ENCODE measurements at regions not wholly inside any gene's neighbourhood (a gene's known extent, or its start where the extent isn't known, plus 50 kb on each side); places are given as distances from the start of the nearest gene placed in this dataset.

DNA sequence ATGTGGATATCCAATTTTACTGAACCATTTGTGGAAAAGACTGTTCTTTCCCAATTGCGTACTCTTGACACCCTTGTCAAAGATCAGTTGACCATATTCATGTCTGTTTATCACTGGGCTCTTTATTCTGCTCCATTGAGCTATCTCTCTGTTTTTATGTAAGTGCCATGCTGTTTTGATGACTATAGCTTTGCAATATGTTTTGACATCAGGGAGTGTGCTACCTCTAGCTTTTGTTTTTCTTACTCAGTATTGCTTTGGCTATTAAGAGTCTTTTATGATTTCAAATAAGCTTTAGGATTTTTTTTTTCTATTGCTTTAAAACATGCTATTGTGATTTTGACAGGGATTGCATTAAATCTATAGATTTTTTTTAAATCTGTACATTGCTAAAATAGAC lies 194.3 kb downstream of the SNAPC1 start:
- TF ChIP-seq CTCF (IDR thresholded peaks at IDR 0.05) = no peak
- TF ChIP-seq ZFX (IDR thresholded peaks at IDR 0.05; ENCODE audit: borderline replicate concordance) = no peak

All from 22Rv1 (cell line).